CD14-positive monocyte (primary cell): ENCODE measurements at regions not wholly inside any gene's neighbourhood (a gene's known extent, or its start where the extent isn't known, plus 50 kb on each side); places are given as distances from the start of the nearest gene placed in this dataset.

ENCODE experiments used
- DNase-seq, 3 donors: peaks; one replicate each; pipeline ENCODE4 v3.0.0-alpha.2; 2011 to 2022
- H2AFZ ChIP-seq: 2 replicates; pipeline ENCODE4 v1.6.0; 2012; ENCODE audit warnings: mild to moderate bottlenecking, low read depth, low read length, inconsistent platforms; ENCODE audit not compliant: insufficient read depth, poor library complexity, severe bottlenecking
- H3K27ac ChIP-seq, 2 donors: 1 replicate in 1 of 2; 2 replicates in 1 of 2; pipeline ENCODE4 v1.5.1; 2012 to 2013; ENCODE audit warnings: low read length in 2 of 2, control low read depth in 1 of 2, inconsistent platforms in 1 of 2, low read depth in 1 of 2, mild to moderate bottlenecking in 1 of 2
- H3K27me3 ChIP-seq, 2 donors: one replicate each; pipeline versions ENCODE4 v1.6.0 to v1.6.1; 2011 to 2013; ENCODE audit warnings: low read length in 2 of 2; ENCODE audit not compliant: control insufficient read depth in 2 of 2, insufficient read depth in 2 of 2
- H3K36me3 ChIP-seq, 2 donors: replicated peaks in 1 of 2; 1 replicate in 1 of 2; 2 replicates in 1 of 2; pipeline versions ENCODE4 v1.5.1 to v1.6.1; 2012 to 2013; ENCODE audit warnings: low read length in 2 of 2, control low read depth in 1 of 2, inconsistent platforms in 1 of 2, mild to moderate bottlenecking in 1 of 2; ENCODE audit not compliant: insufficient read depth in 2 of 2, control insufficient read depth in 1 of 2
- H3K4me1 ChIP-seq, 2 donors: 1 replicate in 1 of 2; 2 replicates in 1 of 2; pipeline versions ENCODE4 v1.5.1 to v1.6.1; 2012 to 2013; ENCODE audit warnings: low read length in 2 of 2, control low read depth in 1 of 2, inconsistent platforms in 1 of 2, mild to moderate bottlenecking in 1 of 2, moderate library complexity in 1 of 2; ENCODE audit not compliant: insufficient read depth in 2 of 2, control insufficient read depth in 1 of 2
- H3K4me2 ChIP-seq: replicated peaks from 2 replicates; pipeline ENCODE3; 2012; ENCODE audit warnings: low read length, moderate library complexity, mild to moderate bottlenecking; ENCODE audit not compliant: poor library complexity, severe bottlenecking; ENCODE audit errors: extremely low read depth
- H3K4me3 ChIP-seq, 3 experiments: fragments of 200-600 bp in 1 of 3; sonication (generic) in 1 of 3; replicated peaks in 1 of 3; 1 replicate in 2 of 3; 2 replicates in 1 of 3; pipeline ENCODE4 v1.5.1; 2011 to 2013; ENCODE audit warnings: low read length in 3 of 3, mild to moderate bottlenecking in 3 of 3, control low read depth in 2 of 3, low read depth in 2 of 3, inconsistent platforms in 1 of 3, moderate library complexity in 1 of 3
- H3K79me2 ChIP-seq: 2 replicates; pipeline ENCODE4 v1.6.0; 2012; ENCODE audit warnings: mild to moderate bottlenecking, control low read depth, inconsistent platforms, low read length, moderate library complexity; ENCODE audit not compliant: insufficient read depth
- H3K9ac ChIP-seq: 2 replicates; pipeline ENCODE4 v1.6.0; 2017; ENCODE audit warnings: low read length, mild to moderate bottlenecking; ENCODE audit not compliant: insufficient read depth, poor library complexity, severe bottlenecking
- H3K9me3 ChIP-seq, 2 donors: replicated peaks in 1 of 2; 1 replicate in 1 of 2; 2 replicates in 1 of 2; pipeline versions ENCODE4 v1.5.1 to v1.6.1; 2012 to 2013; ENCODE audit warnings: low read length in 2 of 2, control low read depth in 1 of 2; ENCODE audit not compliant: control insufficient read depth in 1 of 2, insufficient read depth in 1 of 2
- H4K20me1 ChIP-seq: 2 replicates; pipeline ENCODE4 v1.6.0; 2012; ENCODE audit warnings: mild to moderate bottlenecking, low read length, control low read depth, moderate library complexity; ENCODE audit not compliant: insufficient read depth
- H3K27ac Mint-ChIP-seq, 7 donors: one replicate each; pipeline ENCODE4 v1.8.0; 2020; ENCODE audit warnings: mild to moderate bottlenecking in 7 of 7, mixed read lengths in 7 of 7, moderate library complexity in 6 of 7, inconsistent platforms in 2 of 7
- H3K27me3 Mint-ChIP-seq, 3 donors: one replicate each; pipeline ENCODE4 v1.8.0; 2021 to 2022; ENCODE audit warnings: low read depth in 3 of 3, mild to moderate bottlenecking in 3 of 3, mixed read lengths in 3 of 3, moderate library complexity in 3 of 3, inconsistent platforms in 1 of 3
- H3K36me3 Mint-ChIP-seq, 2 donors: one replicate each; pipeline ENCODE4 v1.8.0; 2020; ENCODE audit warnings: mixed read lengths in 2 of 2, inconsistent platforms in 1 of 2, mild to moderate bottlenecking in 1 of 2
- H3K4me1 Mint-ChIP-seq: one replicate; pipeline ENCODE4 v1.8.0; 2020; ENCODE audit warnings: mild to moderate bottlenecking, mixed read lengths
- H3K4me3 Mint-ChIP-seq, 2 donors: one replicate each; pipeline ENCODE4 v1.8.0; 2020; ENCODE audit warnings: mild to moderate bottlenecking in 2 of 2, mixed read lengths in 2 of 2, moderate library complexity in 1 of 2
- H3K9me3 Mint-ChIP-seq, 7 donors: one replicate each; pipeline ENCODE4 v1.8.0; 2020 to 2022; ENCODE audit warnings: mixed read lengths in 7 of 7, mild to moderate bottlenecking in 6 of 7, moderate library complexity in 6 of 7, inconsistent platforms in 2 of 7
- WGBS: methylation state at CpG from one replicate; pipeline ENCODE4 v1.1.5; 2013; ENCODE audit warnings: missing lambda C conversion rate; ENCODE audit not compliant: insufficient coverage; 5-methylcytosine and 5-hydroxymethylcytosine counted together
- intact Hi-C, 2 donors: fragments of 100-400 bp; cut with micrococcal nuclease; formaldehyde crosslinking; loops; one replicate each; pipeline versions ENCODE4 v1.15.0 to v1.15.1; 2023
- TF ChIP-seq, protein P1 (sequence below): fragments of 200-600 bp; IDR thresholded peaks from one replicate; pipeline ENCODE4 v1.8.0; 2022; ENCODE audit warnings: antibody characterized with exemption, mild to moderate bottlenecking

DNA sequence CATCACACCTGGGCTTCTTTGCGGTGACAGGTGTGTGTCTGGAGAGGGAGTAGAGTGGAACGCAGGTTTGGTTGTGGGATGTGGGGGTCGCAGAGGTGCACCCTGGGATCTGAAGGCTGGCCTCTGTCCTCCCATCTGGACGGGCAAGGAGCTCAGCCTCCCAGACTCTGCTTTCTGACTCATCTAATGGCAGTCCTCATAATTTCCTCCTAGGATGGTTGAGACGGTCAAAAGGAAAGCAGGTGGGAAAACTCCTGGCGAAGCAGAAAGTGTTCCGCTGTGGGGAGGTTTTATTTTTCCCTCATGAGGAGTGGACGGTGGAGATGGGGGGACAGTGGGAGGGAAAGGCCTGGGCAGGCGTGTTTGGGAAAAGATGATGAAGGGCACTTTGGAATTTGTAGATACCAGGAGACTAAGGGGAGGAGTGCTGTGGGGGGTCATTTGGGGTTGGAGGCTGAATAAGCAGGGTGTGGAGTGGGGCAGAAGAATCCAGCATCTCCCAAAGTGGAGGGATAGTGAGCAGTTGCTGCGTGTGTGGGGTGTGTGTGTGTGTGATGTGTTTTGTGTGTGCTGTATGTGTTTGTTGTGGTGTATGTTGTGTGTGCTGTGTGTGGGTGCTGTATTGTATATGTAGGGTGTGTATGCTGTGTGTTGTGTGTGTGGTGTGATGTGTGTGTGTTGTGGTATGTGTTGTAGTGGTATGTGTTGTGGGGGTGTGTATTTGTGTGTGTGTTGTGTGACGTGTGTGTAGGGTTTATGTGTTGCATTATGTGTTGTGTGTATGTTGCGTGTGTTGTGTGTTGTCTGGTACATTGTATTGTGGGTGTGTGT lies 97.2 kb upstream of the PODXL start:
- no peak overlapping the region for H3K4me3 ChIP-seq
- no peaks in the 10 kb centered on the region for H3K4me1 ChIP-seq
- no peaks in the 10 kb centered on the region for H3K36me3 ChIP-seq
- no peak overlapping the region for H3K4me2 ChIP-seq
- intact Hi-C loops = loop anchor here (1.0 to 10.0 kb wide), 2 partner anchors 145 to 149 kb away; no protein-coding TSS in a partner anchor
- Mint-ChIP-seq H3K9me3 (peaks cover 0 to 2% (median 0%) of the 10 kb centered on the region in 7 donors), H3K4me3 (peak overlapping the region in 1 of 2 donors; percentile 13), H3K4me1 (no peaks in the 10 kb centered on the region), H3K27me3 (peaks cover 0 to 7% (median 3%) of the 10 kb centered on the region in 3 donors), H3K27ac (peak overlapping the region in 1 of 7 donors; percentile 5), H3K36me3 (no peaks in the 10 kb centered on the region)
- DNase-seq = no peak
- H3K9ac ChIP-seq = no peak overlapping the region
- H2AFZ ChIP-seq = no peak overlapping the region
- no peaks in the 10 kb centered on the region for H3K27me3 ChIP-seq
- no peak overlapping the region for H3K27ac ChIP-seq
- TF ChIP-seq, protein P1, sequence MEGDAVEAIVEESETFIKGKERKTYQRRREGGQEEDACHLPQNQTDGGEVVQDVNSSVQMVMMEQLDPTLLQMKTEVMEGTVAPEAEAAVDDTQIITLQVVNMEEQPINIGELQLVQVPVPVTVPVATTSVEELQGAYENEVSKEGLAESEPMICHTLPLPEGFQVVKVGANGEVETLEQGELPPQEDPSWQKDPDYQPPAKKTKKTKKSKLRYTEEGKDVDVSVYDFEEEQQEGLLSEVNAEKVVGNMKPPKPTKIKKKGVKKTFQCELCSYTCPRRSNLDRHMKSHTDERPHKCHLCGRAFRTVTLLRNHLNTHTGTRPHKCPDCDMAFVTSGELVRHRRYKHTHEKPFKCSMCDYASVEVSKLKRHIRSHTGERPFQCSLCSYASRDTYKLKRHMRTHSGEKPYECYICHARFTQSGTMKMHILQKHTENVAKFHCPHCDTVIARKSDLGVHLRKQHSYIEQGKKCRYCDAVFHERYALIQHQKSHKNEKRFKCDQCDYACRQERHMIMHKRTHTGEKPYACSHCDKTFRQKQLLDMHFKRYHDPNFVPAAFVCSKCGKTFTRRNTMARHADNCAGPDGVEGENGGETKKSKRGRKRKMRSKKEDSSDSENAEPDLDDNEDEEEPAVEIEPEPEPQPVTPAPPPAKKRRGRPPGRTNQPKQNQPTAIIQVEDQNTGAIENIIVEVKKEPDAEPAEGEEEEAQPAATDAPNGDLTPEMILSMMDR = no peak
- H4K20me1 ChIP-seq = no peaks in the 10 kb centered on the region
- H3K79me2 ChIP-seq = no peaks in the 10 kb centered on the region
- no peaks in the 10 kb centered on the region for H3K9me3 ChIP-seq
- WGBS = 85% methylated on average over 7 of the region's 12 CpGs

DNA sequence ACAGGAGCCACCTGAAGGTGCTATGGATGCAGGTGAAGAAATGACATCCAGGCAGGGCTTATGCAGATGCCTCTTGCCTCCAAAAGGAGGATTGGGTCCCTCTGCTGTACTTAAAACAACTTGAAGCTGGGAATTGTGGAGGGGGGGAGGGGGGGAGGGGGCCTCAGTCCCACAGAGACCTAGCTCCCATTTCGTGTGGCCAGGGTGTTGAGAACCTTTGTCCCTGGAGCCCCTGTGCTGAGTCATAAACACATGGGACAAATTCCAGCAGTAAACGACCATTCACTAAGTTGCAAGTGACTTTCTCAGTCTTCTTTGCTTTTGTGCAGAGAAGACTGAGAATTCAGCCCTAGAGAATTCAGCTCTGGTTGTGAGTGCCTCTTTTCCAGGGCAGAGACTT lies 96.5 kb upstream of the PODXL start:
- TF ChIP-seq, protein P1 = no peak
- peaks cover 0 to 7% (median 2%) of the 10 kb centered on the region in 3 donors for H3K27me3 Mint-ChIP-seq
- Histone ChIP-seq H3K79me2 (no peaks in the 10 kb centered on the region), H3K9ac (no peak overlapping the region), H3K9me3 (no peaks in the 10 kb centered on the region), H3K36me3 (no peaks in the 10 kb centered on the region), H3K27ac (no peak overlapping the region), H3K4me1 (no peaks in the 10 kb centered on the region), H3K4me3 (no peak overlapping the region), H4K20me1 (no peaks in the 10 kb centered on the region), H3K4me2 (no peak overlapping the region), H3K27me3 (no peaks in the 10 kb centered on the region), H2AFZ (no peak overlapping the region)
- no peaks in the 10 kb centered on the region for H3K4me1 Mint-ChIP-seq
- DNase-seq = no peak
- no peaks in the 10 kb centered on the region for H3K36me3 Mint-ChIP-seq
- 7% methylated on average over 2 of the region's 2 CpGs for WGBS
- H3K4me3 Mint-ChIP-seq = no peak overlapping the region
- intact Hi-C loops = loop anchor here in 1 of 2 donors (10.0 kb wide), 1 partner anchor 148 kb away; no protein-coding TSS in a partner anchor
- no peak overlapping the region for H3K27ac Mint-ChIP-seq
- H3K9me3 Mint-ChIP-seq = peaks cover 0 to 2% (median 0%) of the 10 kb centered on the region in 7 donors
